HG03571 (cell line): ENCODE measurements at regions not wholly inside any gene's neighbourhood (a gene's known extent, or its start where the extent isn't known, plus 50 kb on each side); places are given as distances from the start of the nearest gene placed in this dataset.

ENCODE experiments used
- ATAC-seq: cut with Tn5 transposase; IDR thresholded peaks from one replicate; pipeline ENCODE4 v1.9.1; 2021; ENCODE audit not compliant: unreplicated experiment

- no peak for ATAC-seq
Measured at GRCh38 chr21:38986806-38987632, 181.3 kb downstream of the ETS2 start.

- ATAC-seq = no peak
Measured at GRCh38 chr21:38986406-38986805, 180.7 kb downstream of the ETS2 start.

- ATAC-seq = no peak
Measured at GRCh38 chr21:38985568-38986378, 180.0 kb downstream of the ETS2 start.

GRCh38 chr21:38984982-38985567, 179.3 kb downstream of the ETS2 start:
- ATAC-seq = no peak

GRCh38 chr21:38984568-38984967, 178.8 kb downstream of the ETS2 start:
- no peak for ATAC-seq

- no peak for ATAC-seq
Measured at GRCh38 chr21:38983560-38983959, 177.8 kb downstream of the ETS2 start.

- ATAC-seq = no peak
Measured at GRCh38 chr21:38982804-38983203, 177.1 kb downstream of the ETS2 start.

- ATAC-seq = no peak
Measured at GRCh38 chr21:38982096-38982495, 176.4 kb downstream of the ETS2 start.

- no peak for ATAC-seq
Measured at GRCh38 chr21:38980416-38981313, 174.9 kb downstream of the ETS2 start.

- ATAC-seq = no peak
Measured at GRCh38 chr21:38979271-38980121, 173.8 kb downstream of the ETS2 start.

GRCh38 chr21:38976900-38977299, 171.2 kb downstream of the ETS2 start:
- ATAC-seq = no peak

GRCh38 chr21:38973552-38973951, 167.8 kb downstream of the ETS2 start:
- ATAC-seq = no peak

- ATAC-seq = no peak
Measured at GRCh38 chr21:38972078-38972477, 166.3 kb downstream of the ETS2 start.

GRCh38 chr21:38970765-38971164, 165.0 kb downstream of the ETS2 start:
- ATAC-seq = no peak

- no peak for ATAC-seq
Measured at GRCh38 chr21:38968887-38969543, 163.3 kb downstream of the ETS2 start.

- no peak for ATAC-seq
Measured at GRCh38 chr21:38965910-38966504, 160.3 kb downstream of the ETS2 start.

GRCh38 chr21:38965241-38965640, 159.5 kb downstream of the ETS2 start:
- no peak for ATAC-seq

- no peak for ATAC-seq
Measured at GRCh38 chr21:38963006-38963405, 157.3 kb downstream of the ETS2 start.

- no peak for ATAC-seq
Measured at GRCh38 chr21:38960251-38960650, 154.5 kb downstream of the ETS2 start.
